G401 (cell line): ENCODE measurements at regions not wholly inside any gene's neighbourhood (a gene's known extent, or its start where the extent isn't known, plus 50 kb on each side); places are given as distances from the start of the nearest gene placed in this dataset.

Source experiments
- DNase-seq: peaks from one replicate; pipeline ENCODE4 v3.0.0-alpha.2; 2015; ENCODE audit warnings: low spot score
- in situ Hi-C: cut with HindIII; loops from 2 replicates; pipeline ENCODE4 v1.10.0; 2016; ENCODE audit warnings: low sequenced_read_pairs, mixed read lengths

- in situ Hi-C loops = no loop called here
Measured at GRCh38 chr16:52618753-52619497, 72.0 kb upstream of the TOX3 start.

GRCh38 chr16:52617591-52617990 is 70.6 kb upstream of the TOX3 start:
- in situ Hi-C loops = no loop called here
- no peak for DNase-seq

More at GRCh38 chr16:52618753-52619497, 72.0 kb upstream of the TOX3 start:
- DNase-seq = no peak

- in situ Hi-C loops = no loop called here
- DNase-seq = no peak
Measured at GRCh38 chr16:52613508-52613907, 66.6 kb upstream of the TOX3 start.

GRCh38 chr16:52611817-52612673 is 65.1 kb upstream of the TOX3 start:
- in situ Hi-C loops = no loop called here
- no peak for DNase-seq

GRCh38 chr16:52603015-52603414 is 56.1 kb upstream of the TOX3 start:
- in situ Hi-C loops = no loop called here
- DNase-seq = peak; percentile 44

- in situ Hi-C loops = no loop called here
- DNase-seq = no peak
Measured at GRCh38 chr16:52597772-52598483, 51.0 kb upstream of the TOX3 start.

- in situ Hi-C loops = no loop called here
- no peak for DNase-seq
Measured at GRCh38 chr16:52597073-52597771, 50.3 kb upstream of the TOX3 start.
